Stimulated activated CD4-positive, alpha-beta T cell treated with anti-CD3 and anti-CD28 coated beads, Interleukin-1b, Interleukin-23, amount 100 ng/mL, for 24 hours (primary cell): ENCODE measurements at regions not wholly inside any gene's neighbourhood (a gene's known extent, or its start where the extent isn't known, plus 50 kb on each side); places are given as distances from the start of the nearest gene placed in this dataset.
"Not testable (repeated sequence)": the region's sequence is repeated elsewhere in the genome, so short reads cannot be mapped to it uniquely, and the experiment has no call there.

ENCODE experiments used
- DNase-seq, 4 experiments: peaks; one replicate each; pipeline ENCODE4 v3.0.0-alpha.2; 2020; ENCODE audit warnings: low read depth in 4 of 4, low spot score in 1 of 4

DNA sequence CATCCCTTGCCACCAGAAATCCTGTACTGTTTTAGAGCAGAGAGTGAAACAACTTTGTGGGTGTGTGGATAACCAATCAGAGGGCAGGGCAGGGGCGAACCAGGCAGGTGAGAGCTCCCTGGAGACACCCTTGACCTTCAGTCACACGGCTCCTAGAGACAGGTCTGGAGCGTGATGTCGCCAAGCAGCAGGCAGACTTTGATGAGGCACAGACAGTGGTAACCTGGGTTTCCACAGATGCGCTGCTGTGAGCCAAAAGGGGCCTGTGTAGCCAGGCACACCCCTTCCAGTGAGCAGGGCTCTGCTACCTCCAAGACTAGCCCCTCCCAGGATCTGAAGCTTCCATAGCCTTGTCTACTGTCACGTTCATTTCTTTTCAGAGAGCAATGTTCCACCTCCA, 317.8 kb upstream of the ADCY2 start:
- no peak for DNase-seq

GRCh38 chr5:7078901-7079300, 317.0 kb upstream of the ADCY2 start:
- DNase-seq = no peak

DNA sequence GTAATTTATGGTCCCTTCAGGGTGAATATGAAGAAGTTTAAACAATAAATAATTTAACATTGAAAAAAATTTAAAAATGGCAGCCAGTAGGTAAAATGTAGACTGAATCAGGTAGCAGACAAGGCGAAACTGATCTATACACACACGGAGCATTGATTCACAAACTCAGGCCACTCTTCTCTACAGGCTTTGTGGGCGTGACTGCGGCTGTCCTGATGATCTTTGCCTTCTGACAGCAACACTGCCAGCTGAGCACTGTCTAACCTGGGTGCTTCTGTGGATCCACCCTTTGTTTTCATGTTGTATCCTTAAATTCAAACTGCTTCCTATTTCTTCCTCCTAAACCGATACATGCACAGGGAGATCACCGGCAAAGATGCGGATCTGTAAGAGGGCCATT, 315.4 kb upstream of the ADCY2 start:
- DNase-seq = no peak

DNA sequence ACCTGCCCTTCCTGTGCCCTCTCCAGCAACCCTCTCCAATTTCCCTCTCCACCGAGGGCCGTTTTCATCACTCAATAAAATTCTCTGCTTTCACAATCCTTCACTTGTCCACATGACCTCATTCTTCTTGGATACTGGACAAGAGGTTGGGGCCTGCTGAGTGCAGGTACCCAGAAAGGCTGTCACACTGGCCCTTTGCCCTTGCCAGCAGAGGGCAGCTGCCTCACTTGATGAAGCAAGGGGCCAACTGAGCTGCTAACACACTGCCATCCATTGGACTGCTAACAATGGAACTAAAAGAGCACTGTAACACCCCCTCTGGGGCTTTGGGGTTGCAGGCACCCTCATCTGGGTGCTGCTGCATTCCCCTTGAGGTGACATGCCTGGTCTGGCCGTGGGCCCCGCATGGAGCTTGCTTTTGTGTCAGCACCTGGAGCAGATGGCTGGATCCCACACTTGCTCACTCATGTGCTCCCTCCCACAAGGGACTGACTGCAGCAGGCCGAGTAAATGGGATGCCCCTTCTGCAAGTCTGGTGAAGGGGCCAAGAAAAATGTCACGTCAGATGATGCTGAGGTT, 308.1 kb upstream of the ADCY2 start:
- no peak for DNase-seq

- no peak for DNase-seq
These were observed 307.1 kb upstream of the ADCY2 start for GRCh38 chr5:7088849-7089248.

DNA sequence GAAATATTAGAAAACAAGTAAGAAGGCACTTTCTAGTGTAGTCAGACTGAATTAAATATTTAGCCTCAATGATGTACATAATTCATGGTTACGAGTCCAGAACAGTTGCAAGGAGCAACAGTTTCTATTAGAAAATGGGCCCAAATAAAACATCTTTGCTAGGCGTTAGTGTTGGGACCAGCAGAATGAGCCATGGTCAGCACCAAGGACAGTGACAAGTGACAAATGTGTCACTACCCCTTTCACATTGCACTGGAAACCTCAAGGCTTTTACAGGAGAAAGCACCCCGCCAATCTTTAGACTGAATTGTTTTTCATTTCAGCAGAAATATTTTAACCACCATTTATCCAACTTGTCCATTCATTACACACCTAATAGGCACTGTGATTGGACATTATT, 301.3 kb upstream of the ADCY2 start:
- DNase-seq = no peak

DNA sequence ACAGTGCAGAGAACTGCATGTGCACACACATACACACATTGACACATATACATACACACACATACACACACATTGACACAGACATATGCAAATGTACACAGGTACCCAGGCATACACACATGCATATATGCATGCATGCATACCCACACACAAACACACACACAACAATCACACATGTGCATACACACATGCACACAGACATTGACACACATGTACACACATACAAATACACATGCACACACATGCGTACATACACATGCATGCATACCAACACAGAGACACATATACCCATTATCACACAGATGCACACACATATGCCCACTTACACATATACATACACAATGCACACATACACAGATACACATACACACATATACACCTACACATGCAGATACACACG, 299.6 kb upstream of the ADCY2 start:
- no peak for DNase-seq

GRCh38 chr5:7105358-7105757, 290.6 kb upstream of the ADCY2 start:
- no peak for DNase-seq

- DNase-seq = no peak
These were observed 278.0 kb upstream of the ADCY2 start for GRCh38 chr5:7117961-7118360.

- DNase-seq = no peak
These were observed 264.3 kb upstream of the ADCY2 start for GRCh38 chr5:7131680-7132079.

- no peak for DNase-seq
These were observed 249.1 kb upstream of the ADCY2 start for GRCh38 chr5:7146886-7147285.

- no peak for DNase-seq
These were observed 238.9 kb upstream of the ADCY2 start for GRCh38 chr5:7157083-7157482.

- DNase-seq = no peak
These were observed 226.6 kb upstream of the ADCY2 start for GRCh38 chr5:7169240-7169878.

GRCh38 chr5:7170785-7171184, 225.2 kb upstream of the ADCY2 start:
- DNase-seq = not testable (repeated sequence)

GRCh38 chr5:7179364-7179763, 216.6 kb upstream of the ADCY2 start:
- DNase-seq = no peak

- no peak for DNase-seq
These were observed 214.1 kb upstream of the ADCY2 start for GRCh38 chr5:7181841-7182240.

- DNase-seq = no peak
These were observed 210.2 kb upstream of the ADCY2 start for GRCh38 chr5:7185742-7186141.

DNA sequence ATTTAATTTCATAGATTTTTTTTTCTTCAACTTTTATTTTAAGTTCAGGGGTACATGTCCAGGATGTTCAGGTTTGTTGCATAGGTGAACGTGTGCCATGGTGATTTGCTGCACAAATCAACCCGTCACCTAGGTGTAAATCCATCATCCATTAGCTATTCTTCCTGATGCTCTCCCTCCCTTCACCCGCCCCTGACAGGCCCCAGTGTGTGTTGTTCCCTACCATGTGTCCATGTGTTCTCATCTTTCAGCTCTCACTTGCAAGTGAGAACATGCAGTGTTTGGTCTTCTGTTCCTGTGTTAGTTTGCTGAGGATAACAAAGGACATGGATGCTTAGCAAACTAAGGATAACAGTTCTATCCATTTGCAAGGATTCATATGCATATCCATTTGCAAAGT, 209.1 kb upstream of the ADCY2 start:
- DNase-seq = no peak

GRCh38 chr5:7190712-7191250, 205.2 kb upstream of the ADCY2 start:
- no peak for DNase-seq

DNA sequence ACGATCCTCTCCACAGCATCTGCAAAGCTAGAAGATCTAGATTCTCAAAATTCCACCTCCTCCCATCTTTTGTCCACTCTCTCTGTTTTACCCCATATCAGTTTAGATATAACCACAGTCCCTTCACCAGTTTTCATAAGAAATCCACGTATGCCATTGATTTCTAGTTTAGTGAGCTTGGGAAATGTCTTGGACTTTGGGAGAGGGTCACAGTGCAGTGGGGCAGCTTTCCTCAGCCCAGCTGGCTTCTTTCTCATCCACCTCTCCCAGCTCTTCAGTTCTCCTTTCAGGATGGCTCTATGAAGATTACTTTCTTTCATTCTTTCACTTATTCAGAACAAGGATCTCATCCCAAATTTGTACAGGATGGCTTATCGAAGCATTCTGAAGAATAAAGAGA, 203.9 kb upstream of the ADCY2 start:
- no peak for DNase-seq

- no peak for DNase-seq
These were observed 193.1 kb upstream of the ADCY2 start for GRCh38 chr5:7202846-7203245.

GRCh38 chr5:7207979-7208378, 188.0 kb upstream of the ADCY2 start:
- no peak for DNase-seq

DNA sequence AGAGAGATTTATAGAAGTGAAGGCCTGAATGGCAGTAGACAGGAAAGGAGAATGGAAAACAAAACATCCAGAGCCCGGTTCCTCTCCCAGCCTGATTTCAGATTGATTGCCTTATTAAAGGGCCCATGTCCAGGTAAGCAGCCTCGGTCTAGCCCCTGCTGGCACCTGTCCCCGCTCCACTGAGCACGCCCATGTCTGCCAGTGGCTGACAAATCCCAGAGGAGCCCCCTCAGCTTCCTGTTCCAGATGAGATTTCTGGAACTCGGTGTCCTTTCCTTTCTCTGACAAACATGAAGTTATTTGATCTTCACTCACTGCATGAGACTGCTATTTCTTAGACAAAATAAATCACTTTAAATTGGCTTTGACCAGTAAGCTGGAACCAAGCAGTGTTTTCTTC, 187.0 kb upstream of the ADCY2 start:
- no peak for DNase-seq
